ENCODE measurements at regions not wholly inside any gene's neighbourhood (a gene's known extent, or its start where the extent isn't known, plus 50 kb on each side); places are given as distances from the start of the nearest gene placed in this dataset.

GRCh38 chr2:236712961-236713673, 143.5 kb downstream of the ACKR3 start:
- DNase-seq (ENCODE audit: extremely low read depth, low read depth, low spot score): no peak

- DNase-seq (ENCODE audit: extremely low read depth, low read depth, low spot score): no peak
These were observed 144.5 kb downstream of the ACKR3 start for GRCh38 chr2:236714080-236714479.

GRCh38 chr2:236715077-236715476, 145.5 kb downstream of the ACKR3 start:
- DNase-seq (ENCODE audit: extremely low read depth, low read depth, low spot score): no peak

GRCh38 chr2:236715491-236715961, 145.9 kb downstream of the ACKR3 start:
- no peak for DNase-seq (ENCODE audit: extremely low read depth, low read depth, low spot score)

GRCh38 chr2:236717120-236717519, 147.5 kb downstream of the ACKR3 start:
- DNase-seq (ENCODE audit: extremely low read depth, low read depth, low spot score): no peak

GRCh38 chr2:236717729-236718128, 148.1 kb downstream of the ACKR3 start:
- DNase-seq (ENCODE audit: extremely low read depth, low read depth, low spot score): no peak

- DNase-seq (ENCODE audit: extremely low read depth, low read depth, low spot score): no peak
These were observed 148.8 kb downstream of the ACKR3 start for GRCh38 chr2:236718207-236718992.

GRCh38 chr2:236719192-236719635, 149.6 kb downstream of the ACKR3 start:
- DNase-seq (ENCODE audit: extremely low read depth, low read depth, low spot score): no peak

GRCh38 chr2:236720974-236721540, 151.4 kb downstream of the ACKR3 start:
- no peak for DNase-seq (ENCODE audit: extremely low read depth, low read depth, low spot score)

- DNase-seq (ENCODE audit: extremely low read depth, low read depth, low spot score): no peak
These were observed 154.6 kb downstream of the ACKR3 start for GRCh38 chr2:236724200-236724599.

GRCh38 chr2:236726701-236727450, 157.3 kb downstream of the ACKR3 start:
- DNase-seq (ENCODE audit: extremely low read depth, low read depth, low spot score): no peak

- no peak for DNase-seq (ENCODE audit: extremely low read depth, low read depth, low spot score)
These were observed 159.5 kb downstream of the ACKR3 start for GRCh38 chr2:236728916-236729670.

- DNase-seq (ENCODE audit: extremely low read depth, low read depth, low spot score): no peak
These were observed 160.8 kb downstream of the ACKR3 start for GRCh38 chr2:236730393-236730792.

GRCh38 chr2:236731767-236732580, 162.3 kb downstream of the ACKR3 start:
- no peak for DNase-seq (ENCODE audit: extremely low read depth, low read depth, low spot score)

- no peak for DNase-seq (ENCODE audit: extremely low read depth, low read depth, low spot score)
These were observed 163.5 kb downstream of the ACKR3 start for GRCh38 chr2:236733156-236733555.

GRCh38 chr2:236735825-236736238, 166.2 kb downstream of the ACKR3 start:
- DNase-seq (ENCODE audit: extremely low read depth, low read depth, low spot score): no peak

- DNase-seq (ENCODE audit: extremely low read depth, low read depth, low spot score): no peak
These were observed 168.4 kb downstream of the ACKR3 start for GRCh38 chr2:236738030-236738429.

- DNase-seq (ENCODE audit: extremely low read depth, low read depth, low spot score): no peak
These were observed 169.3 kb downstream of the ACKR3 start for GRCh38 chr2:236738896-236739295.

GRCh38 chr2:236739663-236740062, 170.0 kb downstream of the ACKR3 start:
- no peak for DNase-seq (ENCODE audit: extremely low read depth, low read depth, low spot score)

Data from glomerular endothelial cell (primary cell).